HG02642 (cell line): ENCODE measurements at regions not wholly inside any gene's neighbourhood (a gene's known extent, or its start where the extent isn't known, plus 50 kb on each side); places are given as distances from the start of the nearest gene placed in this dataset.

ENCODE experiments used
- ATAC-seq: cut with Tn5 transposase; IDR thresholded peaks from one replicate; pipeline ENCODE4 v1.9.1; 2021; ENCODE audit warnings: mild to moderate bottlenecking; ENCODE audit not compliant: unreplicated experiment, poor library complexity

- ATAC-seq = no peak
These were observed 118.7 kb downstream of the FAT4 start for GRCh38 chr4:125433453-125433852.

- ATAC-seq = no peak
These were observed 119.4 kb downstream of the FAT4 start for GRCh38 chr4:125434136-125434535.

GRCh38 chr4:125440814-125441213, 126.1 kb downstream of the FAT4 start:
- ATAC-seq = no peak

- ATAC-seq = no peak
These were observed 129.4 kb downstream of the FAT4 start for GRCh38 chr4:125444166-125444565.

- no peak for ATAC-seq
These were observed 130.8 kb downstream of the FAT4 start for GRCh38 chr4:125445525-125445924.

GRCh38 chr4:125447551-125448290, 133.0 kb downstream of the FAT4 start:
- no peak for ATAC-seq

- ATAC-seq = no peak
These were observed 141.3 kb downstream of the FAT4 start for GRCh38 chr4:125456075-125456474.

GRCh38 chr4:125459531-125459930, 144.8 kb downstream of the FAT4 start:
- no peak for ATAC-seq

GRCh38 chr4:125461676-125462363, 147.1 kb downstream of the FAT4 start:
- no peak for ATAC-seq

GRCh38 chr4:125464146-125464545, 149.4 kb downstream of the FAT4 start:
- ATAC-seq = no peak

- no peak for ATAC-seq
These were observed 166.7 kb downstream of the FAT4 start for GRCh38 chr4:125481334-125482045.

- ATAC-seq = no peak
These were observed 168.1 kb downstream of the FAT4 start for GRCh38 chr4:125482822-125483221.

GRCh38 chr4:125483278-125483677, 168.5 kb downstream of the FAT4 start:
- no peak for ATAC-seq

GRCh38 chr4:125484912-125485311, 170.2 kb downstream of the FAT4 start:
- no peak for ATAC-seq

GRCh38 chr4:125486351-125486750, 171.6 kb downstream of the FAT4 start:
- ATAC-seq = no peak

GRCh38 chr4:125489952-125490690, 175.4 kb downstream of the FAT4 start:
- ATAC-seq = no peak

GRCh38 chr4:125492957-125493356, 178.2 kb downstream of the FAT4 start:
- no peak for ATAC-seq

GRCh38 chr4:125497861-125498260, 183.1 kb downstream of the FAT4 start:
- ATAC-seq = no peak

GRCh38 chr4:125498981-125499380, 184.2 kb downstream of the FAT4 start:
- ATAC-seq = no peak

- no peak for ATAC-seq
These were observed 186.3 kb downstream of the FAT4 start for GRCh38 chr4:125501090-125501489.

- no peak for ATAC-seq
These were observed 186.8 kb downstream of the FAT4 start for GRCh38 chr4:125501568-125501967.
